ENCODE measurements at regions not wholly inside any gene's neighbourhood (a gene's known extent, or its start where the extent isn't known, plus 50 kb on each side); places are given as distances from the start of the nearest gene placed in this dataset.

GRCh38 chr11:34564406-34564805 lies 50.8 kb upstream of the ELF5 start:
- DNase-seq (ENCODE audit: low read depth), result peak; percentile 38

GRCh38 chr11:34564807-34565241 lies 51.2 kb upstream of the ELF5 start:
- DNase-seq (ENCODE audit: low read depth), result no peak

GRCh38 chr11:34565417-34566207 lies 52.0 kb upstream of the ELF5 start:
- DNase-seq (ENCODE audit: low read depth), result no peak

- DNase-seq (ENCODE audit: low read depth), result no peak
These were observed 52.6 kb upstream of the ELF5 start for GRCh38 chr11:34566208-34566551.

- DNase-seq (ENCODE audit: low read depth), result no peak
These were observed 53.1 kb upstream of the ELF5 start for GRCh38 chr11:34566736-34567135.

- no peak for DNase-seq (ENCODE audit: low read depth)
These were observed 53.2 kb upstream of the EHF start for GRCh38 chr11:34567733-34568132.

GRCh38 chr11:34570584-34570983 lies 50.3 kb upstream of the EHF start:
- peak; percentile 90 for DNase-seq (ENCODE audit: low read depth)
